Keratinocyte (primary cell): ENCODE measurements at regions not wholly inside any gene's neighbourhood (a gene's known extent, or its start where the extent isn't known, plus 50 kb on each side); places are given as distances from the start of the nearest gene placed in this dataset.

Source experiments
- DNase-seq: peaks from one replicate; pipeline ENCODE4 v3.0.0-alpha.2; 2011; ENCODE audit warnings: low read depth, missing footprints, low spot score
- FAIRE-seq: peaks from 2 replicates; lab custom pipeline; 2011; peaks lifted over from hg19 to GRCh38; lab: Jason Lieb, UNC
- H2AFZ ChIP-seq: 2 replicates; pipeline ENCODE4 v1.6.0; 2012; ENCODE audit warnings: low read length, control low read depth, inconsistent platforms; ENCODE audit not compliant: control insufficient read depth
- H3K27ac ChIP-seq: 2 replicates; pipeline ENCODE4 v1.5.1; 2011; ENCODE audit warnings: low read length; ENCODE audit not compliant: control insufficient read depth, insufficient read depth
- H3K27me3 ChIP-seq: 3 replicates; pipeline ENCODE4 v1.6.0; 2011; ENCODE audit warnings: low read length; ENCODE audit not compliant: control insufficient read depth, insufficient read depth; ENCODE audit errors: extremely low read depth
- H3K36me3 ChIP-seq, 2 experiments: 2 replicates in 1 of 2; 3 replicates in 1 of 2; pipeline ENCODE4 v1.5.1; 2011; ENCODE audit warnings: low read length in 2 of 2, mild to moderate bottlenecking in 1 of 2; ENCODE audit not compliant: control insufficient read depth in 2 of 2, insufficient read depth in 2 of 2; ENCODE audit errors: extremely low read depth in 1 of 2
- H3K4me1 ChIP-seq: 3 replicates; pipeline ENCODE4 v1.5.1; 2011; ENCODE audit warnings: low read length; ENCODE audit not compliant: control insufficient read depth, insufficient read depth; ENCODE audit errors: extremely low read depth
- H3K4me2 ChIP-seq: 3 replicates; pipeline ENCODE4 v1.6.0; 2011; ENCODE audit warnings: low read depth, low read length; ENCODE audit not compliant: control insufficient read depth, insufficient read depth; ENCODE audit errors: extremely low read depth
- H3K4me3 ChIP-seq, 3 experiments: fragments of 200-600 bp in 1 of 3; sonication (generic) in 1 of 3; 2 replicates in 2 of 3; 3 replicates in 1 of 3; pipeline ENCODE4 v1.5.1; 2011 to 2016; ENCODE audit warnings: low read length in 3 of 3, mild to moderate bottlenecking in 3 of 3, control low read depth in 2 of 3, inconsistent platforms in 1 of 3, low read depth in 1 of 3, mixed read lengths in 1 of 3, mixed run types in 1 of 3, moderate library complexity in 1 of 3; ENCODE audit not compliant: control insufficient read depth in 2 of 3, insufficient read depth in 2 of 3; ENCODE audit errors: extremely low read depth in 1 of 3
- H3K79me2 ChIP-seq: 2 replicates; pipeline ENCODE4 v1.6.0; 2012; ENCODE audit warnings: low read length; ENCODE audit not compliant: control insufficient read depth, insufficient read depth
- H3K9ac ChIP-seq: 3 replicates; pipeline ENCODE4 v1.6.0; 2011; ENCODE audit warnings: low read length; ENCODE audit not compliant: control insufficient read depth, insufficient read depth; ENCODE audit errors: extremely low read depth
- H3K9me1 ChIP-seq: 3 replicates; pipeline ENCODE4 v1.6.0; 2011; ENCODE audit warnings: low read length; ENCODE audit not compliant: control insufficient read depth, insufficient read depth; ENCODE audit errors: extremely low read depth
- H3K9me3 ChIP-seq: 2 replicates; pipeline ENCODE4 v1.5.1; 2012; ENCODE audit warnings: low read depth, low read length; ENCODE audit not compliant: control insufficient read depth
- H4K20me1 ChIP-seq: 3 replicates; pipeline ENCODE4 v1.6.0; 2011; ENCODE audit warnings: low read length; ENCODE audit not compliant: control insufficient read depth, insufficient read depth; ENCODE audit errors: extremely low read depth
- EZH2 ChIP-seq: IDR thresholded peaks from one replicate; pipeline ENCODE4 v1.6.1; 2012; ENCODE audit warnings: inconsistent platforms, mild to moderate bottlenecking, low read length, moderate library complexity
- dilution Hi-C: fragments of 300-500 bp; cut with MboI; formaldehyde crosslinking; loops from one replicate; pipeline ENCODE4 v1.7.0; 2020; ENCODE audit warnings: low sequenced_read_pairs; ENCODE audit not compliant: extremely low pct_ligation_motif_present
- TF ChIP-seq, protein P1 (sequence below), 3 experiments: IDR thresholded peaks in 1 of 3; conservative IDR thresholded peaks in 1 of 3; optimal IDR thresholded peaks in 1 of 3; 2 replicates in 2 of 3; 3 replicates in 1 of 3; pipeline versions ENCODE3 to v1.5.1; 2011; ENCODE audit warnings: low read length in 3 of 3, mild to moderate bottlenecking in 3 of 3, moderate library complexity in 2 of 3, control low read depth in 1 of 3, inconsistent platforms in 1 of 3; ENCODE audit not compliant: insufficient read depth in 2 of 3; ENCODE audit errors: extremely low read depth in 1 of 3

DNA sequence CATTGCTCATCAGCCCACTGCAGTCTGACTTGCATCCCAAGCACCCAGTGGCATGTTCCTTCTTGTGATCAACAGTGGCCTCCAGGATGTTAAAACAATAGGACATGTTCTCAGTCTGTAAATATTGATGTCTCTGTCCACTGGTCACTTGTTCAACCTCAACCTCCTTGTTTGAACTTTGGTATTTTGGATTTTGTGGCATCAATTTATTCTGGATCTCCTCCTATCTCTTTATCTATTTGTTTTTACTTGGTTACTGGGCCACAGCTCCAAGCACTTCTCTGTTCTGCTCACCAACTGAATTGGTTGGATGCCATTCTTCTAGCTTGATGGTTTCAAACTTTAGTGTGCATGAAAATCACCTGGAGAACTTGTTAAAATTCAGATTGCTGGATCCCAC is 1414.8 kb upstream of the CELF4 start:
- Histone ChIP-seq H3K4me1 (no peaks in the 10 kb centered on the region), H3K9me3 (no peaks in the 10 kb centered on the region), H3K36me3 (no peaks in the 10 kb centered on the region), H3K9ac (no peak overlapping the region), H3K4me2 (no peak overlapping the region), H3K27ac (no peak overlapping the region), H4K20me1 (no peaks in the 10 kb centered on the region), H3K4me3 (no peak overlapping the region), H3K27me3 (no peaks in the 10 kb centered on the region), H3K79me2 (no peaks in the 10 kb centered on the region), H2AFZ (no peak overlapping the region), H3K9me1 (no peaks in the 10 kb centered on the region)
- DNase-seq (no peak), FAIRE-seq (no peak)
- TF ChIP-seq, protein P1, sequence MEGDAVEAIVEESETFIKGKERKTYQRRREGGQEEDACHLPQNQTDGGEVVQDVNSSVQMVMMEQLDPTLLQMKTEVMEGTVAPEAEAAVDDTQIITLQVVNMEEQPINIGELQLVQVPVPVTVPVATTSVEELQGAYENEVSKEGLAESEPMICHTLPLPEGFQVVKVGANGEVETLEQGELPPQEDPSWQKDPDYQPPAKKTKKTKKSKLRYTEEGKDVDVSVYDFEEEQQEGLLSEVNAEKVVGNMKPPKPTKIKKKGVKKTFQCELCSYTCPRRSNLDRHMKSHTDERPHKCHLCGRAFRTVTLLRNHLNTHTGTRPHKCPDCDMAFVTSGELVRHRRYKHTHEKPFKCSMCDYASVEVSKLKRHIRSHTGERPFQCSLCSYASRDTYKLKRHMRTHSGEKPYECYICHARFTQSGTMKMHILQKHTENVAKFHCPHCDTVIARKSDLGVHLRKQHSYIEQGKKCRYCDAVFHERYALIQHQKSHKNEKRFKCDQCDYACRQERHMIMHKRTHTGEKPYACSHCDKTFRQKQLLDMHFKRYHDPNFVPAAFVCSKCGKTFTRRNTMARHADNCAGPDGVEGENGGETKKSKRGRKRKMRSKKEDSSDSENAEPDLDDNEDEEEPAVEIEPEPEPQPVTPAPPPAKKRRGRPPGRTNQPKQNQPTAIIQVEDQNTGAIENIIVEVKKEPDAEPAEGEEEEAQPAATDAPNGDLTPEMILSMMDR (optimal IDR thresholded peaks at IDR 0.05 in 1 of 3, IDR thresholded peaks at IDR 0.05 in 1 of 3, conservative IDR thresholded peaks at IDR 0.05 in 1 of 3; ENCODE audit: extremely low read depth in 1 of 3, insufficient read depth in 2 of 3, low read length in 3 of 3), result no peak
- TF ChIP-seq EZH2, result no peak
- dilution Hi-C loops, result no loop called here

DNA sequence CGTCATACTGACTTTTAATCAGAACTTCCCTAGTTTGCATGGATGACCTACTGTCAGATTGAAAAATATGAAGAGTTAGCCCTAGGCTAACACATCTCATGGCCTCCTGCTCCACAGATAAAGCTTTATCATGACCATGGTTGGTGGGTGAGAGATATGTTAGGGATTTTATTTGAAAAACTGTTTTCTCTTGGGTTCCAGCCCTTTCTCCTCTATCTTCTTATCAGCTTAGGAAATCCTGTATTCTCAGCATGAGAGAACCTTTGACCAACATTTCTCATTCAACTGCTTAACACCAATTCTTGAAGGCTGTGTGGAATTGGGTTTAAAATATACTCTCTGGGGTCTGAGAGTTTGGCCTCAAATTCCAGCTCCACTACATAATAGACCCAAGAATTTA is 1407.0 kb upstream of the CELF4 start:
- Histone ChIP-seq H3K9me3 (no peaks in the 10 kb centered on the region), H3K9ac (no peak overlapping the region), H3K79me2 (no peaks in the 10 kb centered on the region), H2AFZ (no peak overlapping the region), H3K27ac (no peak overlapping the region), H4K20me1 (no peaks in the 10 kb centered on the region), H3K4me1 (no peaks in the 10 kb centered on the region), H3K4me3 (no peak overlapping the region), H3K27me3 (no peaks in the 10 kb centered on the region), H3K9me1 (no peaks in the 10 kb centered on the region), H3K4me2 (no peak overlapping the region), H3K36me3 (no peaks in the 10 kb centered on the region)
- no peak for DNase-seq
- dilution Hi-C loops, result no loop called here
- no peak for FAIRE-seq
- TF ChIP-seq, protein P1 (optimal IDR thresholded peaks at IDR 0.05 in 1 of 3, IDR thresholded peaks at IDR 0.05 in 1 of 3, conservative IDR thresholded peaks at IDR 0.05 in 1 of 3; ENCODE audit: extremely low read depth in 1 of 3, insufficient read depth in 2 of 3, low read length in 3 of 3), result no peak
- TF ChIP-seq EZH2, result no peak
